K562 (cell line): ENCODE measurements at regions not wholly inside any gene's neighbourhood (a gene's known extent, or its start where the extent isn't known, plus 50 kb on each side); places are given as distances from the start of the nearest gene placed in this dataset.

Experiments used
- ATAC-seq: fragments of 200-7000 bp; cut with Tn5 transposase; 3 replicates; pipeline ENCODE4 v1.9.1; 2020; ENCODE audit warnings: moderate library complexity
- BruUV-seq: library from RNA; stranded (reverse); fragments of 400-500 nt; replicated peaks from 2 replicates; lab custom pipeline; 2021; lab: Mats Ljungman, UMichigan
- CTCF ChIA-PET: fragments of 300-600 bp; formaldehyde crosslinking; extraction: SDS; loops from one replicate; lab custom pipeline; 2021; ENCODE audit warnings: low intra/inter-chr PET ratio; lab: Yijun Ruan, JAX
- POLR2A ChIA-PET: fragments of 300-600, 350-650 bp; sonication (Branson Sonifier 250); formaldehyde crosslinking; extraction: SDS; loops from one replicate; lab custom pipeline; 2021; ENCODE audit warnings: antibody characterized with exemption, inconsistent platforms; lab: Yijun Ruan, JAX
- DNase-seq, 4 experiments: peaks; one replicate each; pipeline versions ENCODE4 v3.0.0 to v3.0.0-alpha.2; 2011 to 2018; ENCODE audit warnings: low spot score in 3 of 4, mixed read lengths in 3 of 4; ENCODE audit errors: extremely low read depth in 1 of 4
- FAIRE-seq: peaks from 2 replicates; lab custom pipeline; 2011; peaks lifted over from hg19 to GRCh38; lab: Jason Lieb, UNC
- H2AFZ ChIP-seq: 2 replicates; pipeline ENCODE4 v1.6.0; 2011; ENCODE audit warnings: low read depth, low read length, control low read depth, inconsistent platforms
- H3K27ac ChIP-seq: fragments of 200-600 bp; 3 replicates; pipeline ENCODE4 v1.8.0; 2011; ENCODE audit warnings: low read depth, mild to moderate bottlenecking, control low read depth, inconsistent platforms, low read length, moderate library complexity, mixed read lengths; ENCODE audit errors: extremely low read depth
- H3K27me3 ChIP-seq, 2 experiments: fragments of 300-600 bp in 1 of 2; 2 replicates in 1 of 2; 3 replicates in 1 of 2; pipeline versions ENCODE4 v1.6.0 to v1.8.0; 2011; ENCODE audit warnings: inconsistent platforms in 2 of 2, low read length in 2 of 2, mild to moderate bottlenecking in 1 of 2, mixed read lengths in 1 of 2, moderate library complexity in 1 of 2; ENCODE audit not compliant: control insufficient read depth in 2 of 2, insufficient read depth in 2 of 2
- H3K36me3 ChIP-seq: fragments of 300-600 bp; 3 replicates; pipeline ENCODE4 v1.8.0; 2011; ENCODE audit warnings: mild to moderate bottlenecking, low read length, inconsistent platforms; ENCODE audit not compliant: control insufficient read depth, insufficient read depth
- H3K4me1 ChIP-seq, 2 experiments: fragments of 200-600 bp in 1 of 2; replicated peaks in 1 of 2; 2 replicates in 1 of 2; 3 replicates in 1 of 2; pipeline versions ENCODE4 v1.5.1 to v1.8.0; 2011; ENCODE audit warnings: inconsistent platforms in 2 of 2, low read length in 2 of 2, mild to moderate bottlenecking in 1 of 2, mixed read lengths in 1 of 2, moderate library complexity in 1 of 2; ENCODE audit not compliant: control insufficient read depth in 2 of 2, insufficient read depth in 2 of 2
- H3K4me2 ChIP-seq: 2 replicates; pipeline ENCODE4 v1.6.1; 2011; ENCODE audit warnings: low read length, control low read depth, inconsistent platforms, mixed read lengths; ENCODE audit not compliant: insufficient read depth
- H3K4me3 ChIP-seq: fragments of 200-600 bp; sonication (generic), shearing (Covaris generic); 2 replicates; pipeline ENCODE4 v1.5.1; 2016; ENCODE audit warnings: control low read depth, inconsistent platforms
- H3K79me2 ChIP-seq: fragments of 200-600 bp; 3 replicates; pipeline ENCODE4 v1.8.0; 2011; ENCODE audit warnings: low read length, inconsistent platforms; ENCODE audit not compliant: control insufficient read depth, insufficient read depth
- H3K9ac ChIP-seq, 2 experiments: 2 replicates each; pipeline versions ENCODE4 v1.6.0 to v1.6.1; 2011; ENCODE audit warnings: low read depth in 2 of 2, low read length in 2 of 2, control low read depth in 1 of 2, inconsistent platforms in 1 of 2, mild to moderate bottlenecking in 1 of 2, mixed read lengths in 1 of 2; ENCODE audit not compliant: insufficient read depth in 1 of 2
- H3K9me1 ChIP-seq: one replicate; pipeline ENCODE4 v1.6.0; 2011; ENCODE audit warnings: inconsistent platforms, mild to moderate bottlenecking, low read length, moderate library complexity; ENCODE audit not compliant: control insufficient read depth, insufficient read depth
- H3K9me3 ChIP-seq: replicated peaks from 2 replicates; pipeline ENCODE4 v1.5.1; 2011; ENCODE audit warnings: low read depth, low read length, inconsistent platforms; ENCODE audit not compliant: control insufficient read depth, insufficient read depth
- H4K20me1 ChIP-seq: replicated peaks from 2 replicates; pipeline ENCODE4 v1.6.1; 2011; ENCODE audit warnings: low read length, inconsistent platforms, mixed read lengths; ENCODE audit not compliant: control insufficient read depth, insufficient read depth
- CBFB ChIP-seq: sonication (generic); formaldehyde crosslinking; IDR thresholded peaks from 2 replicates; pipeline ENCODE4 v1.4.0; 2020; ENCODE audit warnings: mild to moderate bottlenecking, missing genetic modification reagents
- WGBS: fragments of 100-300 bp; shearing (Covaris generic); methylation state at CpG from one replicate; pipeline ENCODE4 v1.1.6; 2016; ENCODE audit warnings: low coverage, mixed read lengths; ENCODE audit not compliant: insufficient coverage; ENCODE audit errors: missing lambda C conversion rate; 5-methylcytosine and 5-hydroxymethylcytosine counted together
- in situ Hi-C: fragments of 300-500 bp; cut with MboI; formaldehyde crosslinking; loops from 4 replicates; pipeline ENCODE4 v1.15.0; 2018; ENCODE audit warnings: inconsistent platforms, mixed read lengths
- intact Hi-C: fragments of 100-400 bp; cut with micrococcal nuclease; formaldehyde crosslinking; loops from 2 replicates; pipeline ENCODE4 v1.14.2; 2022
- TF ChIP-seq, protein P1 (sequence below): sonication (generic); formaldehyde crosslinking; IDR thresholded peaks from 2 replicates; pipeline ENCODE4 v1.8.0; 2023; ENCODE audit warnings: missing genetic modification reagents, mild to moderate bottlenecking, borderline replicate concordance
- TF ChIP-seq, protein P2 (sequence below): fragments of 250-450 bp; sonication (Bioruptor Pico); IDR thresholded peaks from 2 replicates; pipeline ENCODE4 v1.5.0; 2020; ENCODE audit warnings: mild to moderate bottlenecking
- TF ChIP-seq, protein P3 (sequence below): fragments of 450-650 bp; IDR thresholded peaks from 2 replicates; pipeline ENCODE4 v1.6.1; 2016

GRCh38 chr19:27971869-27972268 is 1241.1 kb downstream of the UQCRFS1 start (continued):
- TF ChIP-seq, protein P1, sequence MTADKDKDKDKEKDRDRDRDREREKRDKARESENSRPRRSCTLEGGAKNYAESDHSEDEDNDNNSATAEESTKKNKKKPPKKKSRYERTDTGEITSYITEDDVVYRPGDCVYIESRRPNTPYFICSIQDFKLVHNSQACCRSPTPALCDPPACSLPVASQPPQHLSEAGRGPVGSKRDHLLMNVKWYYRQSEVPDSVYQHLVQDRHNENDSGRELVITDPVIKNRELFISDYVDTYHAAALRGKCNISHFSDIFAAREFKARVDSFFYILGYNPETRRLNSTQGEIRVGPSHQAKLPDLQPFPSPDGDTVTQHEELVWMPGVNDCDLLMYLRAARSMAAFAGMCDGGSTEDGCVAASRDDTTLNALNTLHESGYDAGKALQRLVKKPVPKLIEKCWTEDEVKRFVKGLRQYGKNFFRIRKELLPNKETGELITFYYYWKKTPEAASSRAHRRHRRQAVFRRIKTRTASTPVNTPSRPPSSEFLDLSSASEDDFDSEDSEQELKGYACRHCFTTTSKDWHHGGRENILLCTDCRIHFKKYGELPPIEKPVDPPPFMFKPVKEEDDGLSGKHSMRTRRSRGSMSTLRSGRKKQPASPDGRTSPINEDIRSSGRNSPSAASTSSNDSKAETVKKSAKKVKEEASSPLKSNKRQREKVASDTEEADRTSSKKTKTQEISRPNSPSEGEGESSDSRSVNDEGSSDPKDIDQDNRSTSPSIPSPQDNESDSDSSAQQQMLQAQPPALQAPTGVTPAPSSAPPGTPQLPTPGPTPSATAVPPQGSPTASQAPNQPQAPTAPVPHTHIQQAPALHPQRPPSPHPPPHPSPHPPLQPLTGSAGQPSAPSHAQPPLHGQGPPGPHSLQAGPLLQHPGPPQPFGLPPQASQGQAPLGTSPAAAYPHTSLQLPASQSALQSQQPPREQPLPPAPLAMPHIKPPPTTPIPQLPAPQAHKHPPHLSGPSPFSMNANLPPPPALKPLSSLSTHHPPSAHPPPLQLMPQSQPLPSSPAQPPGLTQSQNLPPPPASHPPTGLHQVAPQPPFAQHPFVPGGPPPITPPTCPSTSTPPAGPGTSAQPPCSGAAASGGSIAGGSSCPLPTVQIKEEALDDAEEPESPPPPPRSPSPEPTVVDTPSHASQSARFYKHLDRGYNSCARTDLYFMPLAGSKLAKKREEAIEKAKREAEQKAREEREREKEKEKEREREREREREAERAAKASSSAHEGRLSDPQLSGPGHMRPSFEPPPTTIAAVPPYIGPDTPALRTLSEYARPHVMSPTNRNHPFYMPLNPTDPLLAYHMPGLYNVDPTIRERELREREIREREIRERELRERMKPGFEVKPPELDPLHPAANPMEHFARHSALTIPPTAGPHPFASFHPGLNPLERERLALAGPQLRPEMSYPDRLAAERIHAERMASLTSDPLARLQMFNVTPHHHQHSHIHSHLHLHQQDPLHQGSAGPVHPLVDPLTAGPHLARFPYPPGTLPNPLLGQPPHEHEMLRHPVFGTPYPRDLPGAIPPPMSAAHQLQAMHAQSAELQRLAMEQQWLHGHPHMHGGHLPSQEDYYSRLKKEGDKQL (CRISPR knock-in tag): no peak
- TF ChIP-seq CBFB (CRISPR knock-in tag): no peak

DNA sequence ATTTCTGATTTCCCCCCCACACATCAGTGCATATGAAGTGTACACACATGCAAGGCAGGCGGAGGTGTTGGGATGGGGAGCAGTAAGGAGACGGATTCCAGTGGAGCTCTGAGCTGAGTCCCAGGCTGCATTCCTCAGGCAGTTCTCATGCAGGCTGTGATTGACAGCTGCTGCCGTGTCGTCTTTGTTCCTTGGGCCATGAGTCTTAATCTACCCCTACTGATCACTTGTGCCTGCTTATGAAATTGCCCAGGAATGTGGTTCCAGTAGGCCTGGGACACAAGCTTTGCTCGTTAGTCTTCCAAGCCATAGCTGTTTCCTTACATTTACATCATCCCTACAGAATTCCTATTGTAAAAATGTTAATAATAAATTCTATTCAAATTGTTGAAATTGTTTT is 1241.9 kb downstream of the UQCRFS1 start:
- no peaks in the 10 kb centered on the region for H4K20me1 ChIP-seq
- H3K4me2 ChIP-seq: no peak overlapping the region
- WGBS: 0% methylated on average over 5 of the region's 5 CpGs
- no peak overlapping the region for H3K9ac ChIP-seq
- H3K27ac ChIP-seq: no peak overlapping the region
- FAIRE-seq (no peak), ATAC-seq (no peak), DNase-seq (no peak)
- BruUV-seq: no TSS peak
- CTCF ChIA-PET: no interaction called here
- H2AFZ ChIP-seq: no peak overlapping the region
- no peak overlapping the region for H3K4me3 ChIP-seq
- H3K4me1 ChIP-seq: no peaks in the 10 kb centered on the region
- intact Hi-C loops: loop anchor here (10.0 kb wide), 1 partner anchor 744 kb away; no protein-coding TSS in a partner anchor
- no peaks in the 10 kb centered on the region for H3K79me2 ChIP-seq
- no peaks in the 10 kb centered on the region for H3K9me3 ChIP-seq
- H3K27me3 ChIP-seq: no peaks in the 10 kb centered on the region
- TF ChIP-seq, protein P2, sequence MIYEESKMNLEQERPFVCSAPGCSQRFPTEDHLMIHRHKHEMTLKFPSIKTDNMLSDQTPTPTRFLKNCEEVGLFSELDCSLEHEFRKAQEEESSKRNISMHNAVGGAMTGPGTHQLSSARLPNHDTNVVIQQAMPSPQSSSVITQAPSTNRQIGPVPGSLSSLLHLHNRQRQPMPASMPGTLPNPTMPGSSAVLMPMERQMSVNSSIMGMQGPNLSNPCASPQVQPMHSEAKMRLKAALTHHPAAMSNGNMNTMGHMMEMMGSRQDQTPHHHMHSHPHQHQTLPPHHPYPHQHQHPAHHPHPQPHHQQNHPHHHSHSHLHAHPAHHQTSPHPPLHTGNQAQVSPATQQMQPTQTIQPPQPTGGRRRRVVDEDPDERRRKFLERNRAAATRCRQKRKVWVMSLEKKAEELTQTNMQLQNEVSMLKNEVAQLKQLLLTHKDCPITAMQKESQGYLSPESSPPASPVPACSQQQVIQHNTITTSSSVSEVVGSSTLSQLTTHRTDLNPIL (CRISPR knock-in tag): no peak
- TF ChIP-seq, protein P3, sequence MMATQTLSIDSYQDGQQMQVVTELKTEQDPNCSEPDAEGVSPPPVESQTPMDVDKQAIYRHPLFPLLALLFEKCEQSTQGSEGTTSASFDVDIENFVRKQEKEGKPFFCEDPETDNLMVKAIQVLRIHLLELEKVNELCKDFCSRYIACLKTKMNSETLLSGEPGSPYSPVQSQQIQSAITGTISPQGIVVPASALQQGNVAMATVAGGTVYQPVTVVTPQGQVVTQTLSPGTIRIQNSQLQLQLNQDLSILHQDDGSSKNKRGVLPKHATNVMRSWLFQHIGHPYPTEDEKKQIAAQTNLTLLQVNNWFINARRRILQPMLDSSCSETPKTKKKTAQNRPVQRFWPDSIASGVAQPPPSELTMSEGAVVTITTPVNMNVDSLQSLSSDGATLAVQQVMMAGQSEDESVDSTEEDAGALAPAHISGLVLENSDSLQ: peak; percentile 53
- in situ Hi-C loops: no loop called here
- POLR2A ChIA-PET: interaction anchor here (0.9 kb wide), 1 partner anchor 12 kb away, joined by 4 read pairs; no protein-coding TSS in a partner anchor
- H3K9me1 ChIP-seq: no peaks in the 10 kb centered on the region
- H3K36me3 ChIP-seq: no peaks in the 10 kb centered on the region
